Left colon (tissue), 2 donors: ENCODE measurements at regions not wholly inside any gene's neighbourhood (a gene's known extent, or its start where the extent isn't known, plus 50 kb on each side); places are given as distances from the start of the nearest gene placed in this dataset.

Experiments
- ATAC-seq: fragments of 200-7000 bp; cut with Tn5 transposase; one replicate; pipeline ENCODE4 v1.9.1; 2020; ENCODE audit warnings: mild to moderate bottlenecking, moderate library complexity
- DNase-seq, 2 donors: peaks; one replicate each; pipeline ENCODE4 v3.0.0-alpha.2; 2020
- intact Hi-C, 2 donors: fragments of 100-400 bp; cut with DNase I in 1 of 2; cut with micrococcal nuclease in 1 of 2; formaldehyde crosslinking; loops; one replicate each; pipeline versions ENCODE4 v1.11.2 to v1.14.0; 2022; cut with DNase I, micrococcal nuclease
- donor health status: DM: no; HTN: no; CAD: no.
- donor health status: DM: yes; HTN: yes; CAD: no.

GRCh38 chr1:173128742-173129141, 78.0 kb upstream of the TNFSF18 start:
- no peak for DNase-seq
- intact Hi-C loops, result no loop called here

GRCh38 chr1:173127369-173128307, 76.9 kb upstream of the TNFSF18 start:
- ATAC-seq (peak; percentile 12), DNase-seq (no peak)
- intact Hi-C loops, result no loop called here

More at GRCh38 chr1:173128742-173129141, 78.0 kb upstream of the TNFSF18 start:
- ATAC-seq, result peak; percentile 58

- intact Hi-C loops, result no loop called here
- ATAC-seq (no peak), DNase-seq (no peak)
These were observed 75.7 kb upstream of the TNFSF18 start for GRCh38 chr1:173126421-173126820.

DNA sequence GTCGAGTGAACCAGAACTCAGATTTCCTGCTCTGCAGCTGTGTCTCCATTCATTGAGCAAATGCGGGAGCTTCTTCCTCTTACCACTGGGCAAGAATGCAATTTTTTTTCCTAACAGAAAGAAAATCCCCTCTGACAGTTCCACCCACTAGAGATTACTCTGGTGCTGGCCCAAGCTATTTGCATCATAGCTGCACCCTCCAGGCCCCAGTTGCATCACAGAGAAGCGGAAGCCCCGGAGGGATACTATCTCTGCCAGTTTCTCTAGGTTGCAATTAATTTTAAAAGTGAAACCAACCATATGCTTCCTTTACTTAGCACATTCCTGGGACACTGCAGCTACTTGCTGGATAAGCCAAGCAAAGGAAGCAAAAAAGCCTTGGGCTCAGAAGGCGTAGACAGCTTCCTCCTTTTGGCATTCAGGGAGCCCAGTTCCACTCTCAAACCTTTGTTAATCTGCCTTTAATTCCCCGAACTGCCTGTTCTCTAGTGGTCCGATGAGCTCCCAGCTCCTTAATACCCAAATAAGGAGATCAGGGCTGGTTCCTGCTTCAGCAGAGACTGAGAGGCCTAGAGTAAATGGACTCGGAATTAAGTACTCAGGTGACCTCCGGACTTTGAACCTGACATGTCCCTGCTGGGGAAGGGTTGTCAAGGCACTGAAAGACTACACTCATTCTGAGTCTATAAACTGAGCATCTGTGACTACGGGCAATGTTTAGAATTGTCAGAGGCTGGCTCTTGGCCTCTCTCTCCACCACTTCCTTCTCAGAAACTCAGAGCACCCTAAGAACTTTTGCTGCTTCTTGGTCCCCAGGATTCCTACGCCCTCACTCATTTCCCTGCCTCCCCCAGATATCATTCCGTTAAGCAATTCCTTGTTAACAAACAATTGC, 72.5 kb upstream of the TNFSF18 start:
- DNase-seq, result peak; percentile 47 to 69
- ATAC-seq, result peak; percentile 97

GRCh38 chr1:173122344-173122935, 71.7 kb upstream of the TNFSF18 start:
- no peak for ATAC-seq
- DNase-seq, result no peak
- intact Hi-C loops, result no loop called here

More for the DNA sequence above, 72.5 kb upstream of the TNFSF18 start:
- intact Hi-C loops, result no loop called here

DNA sequence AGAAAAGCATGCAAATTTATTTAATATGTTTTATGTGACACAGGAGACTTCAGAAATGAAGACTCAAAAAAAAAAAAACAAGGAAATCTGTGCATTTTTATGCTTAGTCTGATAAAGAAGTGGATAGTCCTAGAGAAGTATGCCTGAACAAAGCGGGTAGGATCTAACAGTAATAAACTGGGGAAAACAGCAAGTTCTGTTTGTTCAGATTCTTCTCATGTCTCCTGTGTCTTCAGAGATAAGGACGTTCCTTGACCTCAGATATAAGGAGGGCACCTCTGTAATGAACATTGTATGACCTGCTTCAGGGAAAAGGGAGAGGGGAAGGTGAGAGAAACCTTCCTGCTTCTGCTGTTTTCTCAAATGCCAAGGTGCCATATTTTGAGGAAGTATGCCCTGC, 67.7 kb upstream of the TNFSF18 start:
- intact Hi-C loops, result no loop called here
- ATAC-seq (no peak), DNase-seq (no peak)

GRCh38 chr1:173117761-173118160, 67.0 kb upstream of the TNFSF18 start:
- ATAC-seq (no peak), DNase-seq (no peak)
- intact Hi-C loops, result no loop called here

- ATAC-seq (no peak), DNase-seq (no peak)
- intact Hi-C loops, result no loop called here
These were observed 66.4 kb upstream of the TNFSF18 start for GRCh38 chr1:173117108-173117633.

- ATAC-seq (no peak), DNase-seq (no peak)
- intact Hi-C loops, result no loop called here
These were observed 63.6 kb upstream of the TNFSF18 start for GRCh38 chr1:173114346-173114745.

GRCh38 chr1:173113015-173113741, 62.4 kb upstream of the TNFSF18 start:
- no peak for DNase-seq
- intact Hi-C loops, result no loop called here
- no peak for ATAC-seq

DNA sequence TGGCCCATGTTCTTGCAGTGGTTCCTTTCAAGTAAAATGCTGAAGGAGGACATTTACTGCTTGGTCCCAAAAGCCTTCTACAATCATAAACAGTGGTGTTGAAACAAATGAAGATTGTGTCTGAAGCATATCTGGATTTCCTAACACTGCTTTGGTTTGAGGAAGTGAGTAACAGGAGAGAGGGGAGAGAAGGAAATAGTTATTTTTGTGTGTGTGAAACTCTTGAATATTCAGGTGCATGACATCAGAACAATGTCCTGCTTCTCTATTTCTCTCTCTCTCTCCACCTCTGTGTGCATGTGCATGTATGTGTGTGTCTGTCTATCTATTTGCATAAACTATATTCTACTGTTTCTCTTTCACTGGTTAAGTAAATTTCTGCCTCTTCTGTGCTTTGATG, 61.4 kb upstream of the TNFSF18 start:
- intact Hi-C loops, result no loop called here
- no peak for ATAC-seq
- no peak for DNase-seq

- intact Hi-C loops, result no loop called here
- DNase-seq (no peak), ATAC-seq (no peak)
These were observed 57.0 kb upstream of the TNFSF18 start for GRCh38 chr1:173107696-173108095.

DNA sequence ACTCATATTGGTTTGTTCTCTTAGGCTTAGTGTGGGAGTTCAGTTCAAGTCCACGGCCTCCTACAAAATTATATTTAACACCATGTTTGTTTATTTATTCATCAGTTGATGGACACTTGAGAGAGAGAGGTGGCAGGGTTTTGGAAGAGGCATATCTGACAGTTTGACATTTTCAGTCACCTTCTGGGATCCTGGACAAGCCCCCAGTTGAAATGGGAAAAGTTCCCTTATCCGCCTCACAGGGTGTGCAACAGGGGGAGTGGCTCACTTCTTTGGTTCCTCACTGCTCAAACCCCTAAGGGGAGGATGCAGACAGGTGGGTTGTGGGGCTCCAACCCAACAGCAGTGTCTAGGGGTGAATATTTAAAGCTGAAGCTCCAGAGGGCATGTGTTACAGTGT, 52.3 kb upstream of the TNFSF18 start:
- intact Hi-C loops, result no loop called here
- DNase-seq, result no peak
- ATAC-seq, result no peak

DNA sequence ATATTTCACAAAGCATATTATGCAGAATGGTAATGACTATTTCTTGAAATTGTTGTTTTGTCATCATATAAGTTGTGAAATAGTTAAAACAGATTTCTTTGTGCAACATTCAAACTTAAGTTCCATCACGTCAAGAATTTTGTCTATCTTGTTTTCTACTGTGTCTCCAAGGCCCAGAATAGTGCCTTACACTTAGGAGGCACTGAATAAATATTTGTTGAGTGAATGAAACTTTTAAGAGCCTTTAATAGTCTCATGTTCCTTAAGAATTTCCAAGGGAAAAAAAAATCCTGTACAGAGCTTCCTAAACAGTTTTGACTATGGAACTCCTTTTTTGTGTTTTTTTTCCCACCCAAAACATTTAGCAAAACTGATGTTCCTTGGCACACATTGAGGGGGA, 50.8 kb upstream of the TNFSF18 start:
- ATAC-seq (no peak), DNase-seq (no peak)
- intact Hi-C loops, result no loop called here

GRCh38 chr1:173100476-173101107, 49.9 kb upstream of the TNFSF18 start:
- no peak for DNase-seq
- no peak for ATAC-seq
- intact Hi-C loops, result no loop called here
